SK-MEL-5 (cell line): ENCODE measurements at regions not wholly inside any gene's neighbourhood (a gene's known extent, or its start where the extent isn't known, plus 50 kb on each side); places are given as distances from the start of the nearest gene placed in this dataset.

Source experiments
- DNase-seq: peaks from one replicate; pipeline ENCODE4 v3.0.0-alpha.2; 2016; ENCODE audit warnings: low read depth, low spot score
- in situ Hi-C: cut with HindIII; loops from 2 replicates; pipeline ENCODE4 v1.10.0; 2016; ENCODE audit warnings: low sequenced_read_pairs, high pct_unique_total_duplicates, low pct_unique_long_range_greater_than_20kb

GRCh38 chr6:142695016-142695415 is 250.0 kb downstream of the HIVEP2 start:
- in situ Hi-C loops = no loop called here
- no peak for DNase-seq

- no peak for DNase-seq
- in situ Hi-C loops = no loop called here
Measured at GRCh38 chr6:142696123-142697000, 248.6 kb downstream of the HIVEP2 start.

GRCh38 chr6:142697001-142697335 is 248.0 kb downstream of the HIVEP2 start:
- in situ Hi-C loops = no loop called here
- no peak for DNase-seq

- no peak for DNase-seq
- in situ Hi-C loops = no loop called here
Measured at GRCh38 chr6:142697922-142698321, 247.1 kb downstream of the HIVEP2 start.

GRCh38 chr6:142698751-142699150 is 246.2 kb downstream of the HIVEP2 start:
- DNase-seq = no peak
- in situ Hi-C loops = no loop called here

GRCh38 chr6:142699391-142699790 is 245.6 kb downstream of the HIVEP2 start:
- no peak for DNase-seq
- in situ Hi-C loops = no loop called here

GRCh38 chr6:142700032-142700431 is 244.9 kb downstream of the HIVEP2 start:
- no peak for DNase-seq
- in situ Hi-C loops = no loop called here

GRCh38 chr6:142700671-142701312 is 244.2 kb downstream of the HIVEP2 start:
- no peak for DNase-seq
- in situ Hi-C loops = no loop called here
